ENCODE measurements at regions not wholly inside any gene's neighbourhood (a gene's known extent, or its start where the extent isn't known, plus 50 kb on each side); places are given as distances from the start of the nearest gene placed in this dataset.
A peak's percentile ranks its signal among the peaks of the same experiment; 100 is the strongest.

- DNase-seq (ENCODE audit: low spot score) = no peak
Measured at GRCh38 chr12:25755136-25755970, 202.3 kb upstream of the LMNTD1 start.

GRCh38 chr12:25755971-25756260 is 202.6 kb upstream of the RASSF8 start:
- no peak for DNase-seq (ENCODE audit: low spot score)

DNA sequence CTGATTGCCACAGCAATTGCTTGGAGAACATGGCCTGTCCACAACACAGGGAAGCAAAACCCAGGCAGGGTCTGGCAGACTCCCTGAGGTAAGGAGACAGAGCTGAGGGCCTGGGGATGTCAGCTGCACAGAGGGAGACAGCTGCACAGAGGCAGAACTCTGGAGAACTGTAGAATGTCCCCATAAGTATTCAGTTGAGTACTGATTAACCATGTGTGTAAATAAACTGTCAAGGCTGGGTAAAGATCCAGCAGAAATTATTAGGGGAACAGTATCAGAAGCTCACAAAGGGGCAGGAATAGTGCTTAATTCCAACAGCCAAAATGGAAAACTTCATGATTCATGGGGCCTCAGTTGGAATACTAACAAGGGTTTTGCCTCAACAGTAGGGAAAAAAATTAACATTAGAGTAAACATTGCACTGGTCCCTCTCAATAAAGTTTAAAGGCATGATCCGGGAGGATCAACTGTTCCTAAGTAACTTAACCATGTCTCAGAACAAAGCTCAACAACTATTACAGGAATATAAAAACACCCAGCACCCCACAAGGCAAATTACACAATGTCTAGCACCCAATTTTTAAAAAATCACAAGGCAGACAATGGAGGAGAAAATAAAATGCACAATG is 201.3 kb upstream of the RASSF8 start:
- no peak for DNase-seq (ENCODE audit: low spot score)

GRCh38 chr12:25759752-25760151 is 198.7 kb upstream of the RASSF8 start:
- DNase-seq (ENCODE audit: low spot score) = no peak

DNA sequence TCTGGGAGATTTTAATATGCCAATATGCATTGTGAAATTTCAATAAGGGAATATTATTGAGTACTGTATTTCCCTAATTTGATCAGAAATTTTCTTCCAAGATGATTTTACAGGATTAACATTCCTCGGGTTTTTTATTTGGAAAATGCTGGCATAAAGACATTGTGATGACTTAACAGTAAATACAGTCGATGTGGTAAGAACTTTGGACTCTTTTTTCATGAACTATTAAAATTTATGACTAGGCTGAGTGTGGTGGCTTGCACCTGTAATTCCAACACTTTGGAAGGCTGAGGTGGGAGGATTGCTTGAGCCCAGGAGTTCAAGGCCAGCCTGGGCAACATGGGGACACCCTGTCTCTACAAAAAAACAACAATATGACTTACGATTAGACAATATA is 197.1 kb upstream of the RASSF8 start:
- DNase-seq (ENCODE audit: low spot score) = no peak

DNA sequence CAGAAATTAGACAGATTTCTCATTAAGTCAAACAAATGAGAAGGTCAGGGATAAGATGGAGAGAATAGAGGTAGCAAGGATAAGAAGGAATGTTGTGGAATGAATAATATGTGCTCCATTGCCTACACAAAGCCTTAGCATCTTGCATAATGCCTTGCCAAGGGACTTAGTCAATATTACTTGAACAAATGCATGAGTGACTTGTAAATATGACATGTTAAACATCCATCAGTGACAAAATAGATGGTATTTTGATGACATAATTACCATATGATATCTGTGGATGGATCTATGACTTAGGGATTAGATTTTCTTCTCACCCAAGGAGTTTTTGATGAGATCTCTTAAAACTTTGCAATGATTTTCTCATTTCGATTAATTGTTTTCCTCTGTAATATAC is 194.1 kb upstream of the RASSF8 start:
- no peak for DNase-seq (ENCODE audit: low spot score)

DNA sequence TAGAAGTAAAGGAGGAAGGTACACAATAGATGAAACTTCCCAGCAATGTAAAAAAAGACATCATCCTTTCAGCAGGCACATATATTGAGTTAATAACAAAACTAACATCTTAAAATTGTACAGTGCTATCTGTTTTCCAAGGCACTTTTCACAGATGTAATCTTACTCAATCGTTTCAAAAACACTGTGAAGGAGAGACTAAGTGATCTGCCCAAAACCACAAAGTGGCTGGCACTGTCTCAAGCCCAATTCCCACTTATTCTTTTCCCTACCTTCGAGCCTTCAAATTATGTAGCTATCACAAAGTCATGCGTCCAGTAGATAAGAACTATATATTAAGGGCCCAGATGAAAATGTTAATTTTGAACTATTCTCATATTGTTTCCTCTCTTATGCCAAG is 193.6 kb upstream of the RASSF8 start:
- no peak for DNase-seq (ENCODE audit: low spot score)

DNA sequence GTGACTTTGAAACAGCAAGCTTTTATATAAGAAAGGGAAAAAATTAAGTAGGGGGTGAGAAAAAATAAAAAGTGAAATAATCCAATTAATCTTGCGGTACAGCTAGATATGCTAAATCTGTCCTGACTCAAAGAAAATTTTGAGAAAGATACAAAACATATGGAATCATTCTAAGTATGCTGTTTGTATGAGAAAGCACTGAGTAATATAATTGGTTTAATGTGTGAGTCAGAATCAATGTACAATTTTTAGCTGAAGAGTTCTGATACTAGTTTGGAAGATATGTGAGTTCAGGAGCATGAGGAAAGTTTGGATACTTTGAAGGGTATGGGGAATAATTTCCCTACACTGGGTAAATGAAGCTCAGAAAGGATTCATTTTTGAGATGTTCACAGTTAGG is 190.9 kb upstream of the RASSF8 start:
- no peak for DNase-seq (ENCODE audit: low spot score)

- DNase-seq (ENCODE audit: low spot score) = no peak
Measured at GRCh38 chr12:25768151-25768550, 190.3 kb upstream of the RASSF8 start.

GRCh38 chr12:25769082-25769945 is 189.2 kb upstream of the RASSF8 start:
- peak; percentile 65 for DNase-seq (ENCODE audit: low spot score)

- no peak for DNase-seq (ENCODE audit: low spot score)
Measured at GRCh38 chr12:25771041-25771440, 187.4 kb upstream of the RASSF8 start.

GRCh38 chr12:25771476-25771875 is 187.0 kb upstream of the RASSF8 start:
- DNase-seq (ENCODE audit: low spot score) = no peak

GRCh38 chr12:25775968-25776367 is 182.5 kb upstream of the RASSF8 start:
- no peak for DNase-seq (ENCODE audit: low spot score)

DNA sequence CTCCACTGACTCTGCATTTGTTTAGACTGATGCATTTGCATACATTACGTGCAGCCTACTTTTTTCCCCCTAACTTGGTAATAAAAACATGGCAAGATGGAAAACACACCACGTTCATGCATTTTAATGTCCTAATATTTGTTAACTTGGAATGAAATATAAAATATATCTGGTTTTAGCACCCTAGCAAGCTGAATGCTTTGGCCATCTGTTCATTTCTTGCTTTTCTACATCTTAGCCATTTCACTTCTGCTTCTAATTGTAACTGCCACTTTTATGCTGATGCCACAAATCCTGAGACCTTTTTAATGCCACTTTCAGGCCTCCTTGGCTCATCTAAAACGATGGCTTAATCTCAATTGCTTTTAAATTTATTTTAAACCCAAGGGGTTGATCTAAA is 177.7 kb upstream of the RASSF8 start:
- DNase-seq (ENCODE audit: low spot score) = no peak

DNA sequence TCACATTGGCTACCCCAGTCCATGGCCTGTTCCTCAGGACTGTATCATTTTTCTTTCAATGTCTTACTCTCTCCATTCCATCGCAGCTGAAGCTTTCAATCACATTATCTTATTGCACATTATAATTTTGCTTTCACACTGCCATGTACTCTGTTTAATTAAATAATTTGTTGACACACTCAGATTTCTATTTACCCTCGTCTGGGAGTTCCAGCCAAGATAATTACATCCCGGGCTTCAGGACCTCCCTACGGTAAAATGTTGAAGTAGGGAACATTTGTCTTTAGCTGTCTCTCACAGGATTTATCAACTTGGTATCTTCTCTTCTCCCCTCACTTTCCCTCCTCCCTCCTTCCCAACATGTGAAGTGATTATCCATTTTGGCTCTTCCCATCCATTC is 177.2 kb upstream of the RASSF8 start:
- DNase-seq (ENCODE audit: low spot score) = no peak

DNA sequence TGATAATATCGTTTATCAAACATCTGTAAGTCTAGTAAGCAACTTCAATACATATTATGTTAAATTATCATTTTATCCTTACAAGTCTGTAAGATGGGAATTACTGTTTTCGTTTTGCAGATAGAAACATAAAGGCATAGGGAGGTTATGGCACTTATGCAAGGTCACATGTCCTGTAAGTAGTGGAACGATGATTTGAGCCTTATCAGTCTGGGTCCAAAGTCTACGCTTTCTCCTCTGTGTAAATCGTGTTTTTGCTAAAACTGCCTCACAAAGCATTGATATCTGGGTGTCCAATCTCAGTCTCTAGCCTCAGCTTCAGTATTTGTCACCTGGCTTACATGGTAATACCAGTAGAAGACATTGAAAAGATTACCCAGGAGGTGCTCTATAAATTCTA is 174.9 kb upstream of the RASSF8 start:
- DNase-seq (ENCODE audit: low spot score) = no peak

DNA sequence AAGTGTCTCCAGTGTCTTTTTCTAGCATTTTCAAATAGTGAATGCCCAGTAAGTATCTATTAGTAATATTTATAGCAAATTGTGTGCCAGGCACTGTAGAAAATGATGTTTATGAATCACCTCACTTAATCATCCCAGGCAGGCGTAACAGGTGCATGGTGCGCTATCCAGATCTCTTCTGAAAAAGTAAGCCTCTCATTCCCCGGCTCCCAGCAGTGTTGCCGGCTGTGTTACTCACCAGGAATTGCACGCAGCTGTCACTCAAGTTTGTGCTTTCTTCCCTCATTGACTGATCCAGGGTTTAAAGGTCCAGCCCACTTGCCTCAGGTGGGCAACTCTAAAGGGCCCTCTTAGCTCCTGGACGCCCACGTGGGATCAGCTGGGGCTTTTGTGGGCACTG is 173.8 kb upstream of the RASSF8 start:
- DNase-seq (ENCODE audit: low spot score) = no peak

DNA sequence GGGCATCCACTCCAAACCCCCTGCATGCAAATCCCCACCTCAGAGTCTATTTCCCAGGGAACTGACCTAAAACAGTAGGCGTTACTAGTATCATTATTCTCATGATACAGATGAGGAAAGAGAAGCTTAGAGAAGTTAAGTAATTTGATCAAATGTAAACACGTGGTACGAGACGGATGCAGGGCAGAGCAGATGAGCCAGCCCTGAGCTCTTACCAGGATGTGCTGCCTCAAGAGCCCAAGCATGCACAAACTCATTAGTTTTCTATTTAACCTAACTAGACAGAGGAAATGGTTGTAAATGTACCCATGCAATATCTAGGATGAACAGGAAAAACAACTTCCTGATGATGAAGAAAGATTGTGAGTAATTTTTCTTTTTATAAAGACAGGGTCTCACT is 173.3 kb upstream of the RASSF8 start:
- DNase-seq (ENCODE audit: low spot score) = no peak

GRCh38 chr12:25787701-25788100 is 170.8 kb upstream of the RASSF8 start:
- no peak for DNase-seq (ENCODE audit: low spot score)

- DNase-seq (ENCODE audit: low spot score) = no peak
Measured at GRCh38 chr12:25788707-25789442, 169.6 kb upstream of the RASSF8 start.

- no peak for DNase-seq (ENCODE audit: low spot score)
Measured at GRCh38 chr12:25789541-25789944, 168.9 kb upstream of the RASSF8 start.

GRCh38 chr12:25792031-25792430 is 166.5 kb upstream of the RASSF8 start:
- no peak for DNase-seq (ENCODE audit: low spot score)

Data from RKO (cell line).